Loucy (cell line): ENCODE measurements at regions not wholly inside any gene's neighbourhood (a gene's known extent, or its start where the extent isn't known, plus 50 kb on each side); places are given as distances from the start of the nearest gene placed in this dataset.
"Not testable (repeated sequence)": the region's sequence is repeated elsewhere in the genome, so short reads cannot be mapped to it uniquely, and the experiment has no call there.

Source experiments
- H2AFZ ChIP-seq: fragments of 200-600 bp; sonication (generic); 2 replicates; pipeline ENCODE4 v1.6.0; 2016; ENCODE audit warnings: antibody characterized with exemption, mild to moderate bottlenecking, low read length, moderate library complexity
- H3F3A ChIP-seq: fragments of 200-600 bp; 2 replicates; pipeline ENCODE4 v1.6.0; 2016; ENCODE audit warnings: antibody characterized with exemption, low read depth, mild to moderate bottlenecking
- H3K27me3 ChIP-seq: fragments of 200-600 bp; sonication (generic); 2 replicates; pipeline ENCODE4 v1.6.1; 2014; ENCODE audit warnings: low read length, mild to moderate bottlenecking; ENCODE audit not compliant: insufficient read depth, poor library complexity, severe bottlenecking
- H3K36me3 ChIP-seq: fragments of 200-600 bp; sonication (generic); 2 replicates; pipeline ENCODE4 v1.6.1; 2016; ENCODE audit warnings: low read length; ENCODE audit not compliant: insufficient read depth
- H3K4me1 ChIP-seq: fragments of 200-600 bp; sonication (generic); 2 replicates; pipeline ENCODE4 v1.5.1; 2014; ENCODE audit warnings: low read length, mild to moderate bottlenecking; ENCODE audit not compliant: insufficient read depth, poor library complexity, severe bottlenecking
- H3K4me2 ChIP-seq: fragments of 200-600 bp; sonication (generic); 2 replicates; pipeline ENCODE4 v1.6.0; 2014; ENCODE audit warnings: antibody characterized with exemption, low read length, low read depth, mild to moderate bottlenecking; ENCODE audit not compliant: poor library complexity, severe bottlenecking
- H3K4me3 ChIP-seq: fragments of 200-600 bp; sonication (generic); 2 replicates; pipeline ENCODE4 v1.5.1; 2014; ENCODE audit warnings: low read length, mild to moderate bottlenecking, mixed read lengths; ENCODE audit not compliant: poor library complexity, severe bottlenecking
- H3K79me2 ChIP-seq: fragments of 200-600 bp; sonication (generic); 2 replicates; pipeline ENCODE4 v1.6.1; 2014; ENCODE audit warnings: low read length; ENCODE audit not compliant: insufficient read depth
- H3K9ac ChIP-seq: fragments of 200-600 bp; sonication (generic); 2 replicates; pipeline ENCODE4 v1.6.0; 2014; ENCODE audit warnings: mild to moderate bottlenecking, low read depth, low read length, moderate library complexity; ENCODE audit not compliant: poor library complexity, severe bottlenecking
- H3K9me2 ChIP-seq: fragments of 200-600 bp; sonication (generic); replicated peaks from 2 replicates; pipeline ENCODE4 v1.6.1; 2016; ENCODE audit warnings: low read depth, low read length, mixed read lengths
- H3K9me3 ChIP-seq: fragments of 200-600 bp; sonication (generic); 2 replicates; pipeline ENCODE4 v1.6.1; 2014; ENCODE audit warnings: mild to moderate bottlenecking, antibody characterized with exemption, low read length, low read depth; ENCODE audit not compliant: insufficient read depth
- H4K20me1 ChIP-seq: fragments of 200-600 bp; sonication (generic); 2 replicates; pipeline ENCODE4 v1.6.0; 2014; ENCODE audit warnings: antibody characterized with exemption, low read length, mild to moderate bottlenecking; ENCODE audit not compliant: insufficient read depth, poor library complexity, severe bottlenecking
- EZH2phosphoT487 ChIP-seq: fragments of 200-600 bp; IDR thresholded peaks from 2 replicates; pipeline ENCODE4 v1.6.1; 2018; ENCODE audit warnings: antibody characterized with exemption, mild to moderate bottlenecking, moderate library complexity, borderline replicate concordance
- TF ChIP-seq, protein P1 (sequence below): fragments of 200-600 bp; sonication (generic); conservative IDR thresholded peaks from 2 replicates; pipeline ENCODE4 v1.5.1; 2014; ENCODE audit warnings: mild to moderate bottlenecking, antibody characterized with exemption, low read length

DNA sequence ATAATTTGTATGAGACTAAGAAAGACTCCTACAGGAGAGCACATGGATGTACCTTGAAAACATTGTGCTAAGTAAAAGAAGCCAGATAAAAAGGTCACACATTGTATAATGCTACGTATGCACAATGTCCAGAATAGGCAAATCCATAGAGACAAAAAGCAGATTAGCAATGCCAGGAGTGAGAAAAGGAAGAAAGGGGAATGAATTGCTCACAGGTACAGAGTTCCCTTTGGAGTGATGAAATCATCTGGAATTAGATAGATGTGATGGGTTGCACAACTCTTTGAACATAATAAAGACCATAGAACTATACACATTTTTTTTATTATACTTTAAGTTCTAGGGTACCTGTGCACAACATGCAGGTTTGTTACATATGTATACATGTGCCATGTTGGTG, 1218.9 kb upstream of the TMEM132C start:
- H3K9ac ChIP-seq, result no peak overlapping the region
- H3K9me3 ChIP-seq, result no peaks in the 10 kb centered on the region
- no peaks in the 10 kb centered on the region for H3K79me2 ChIP-seq
- H3K4me1 ChIP-seq, result no peaks in the 10 kb centered on the region
- H3F3A ChIP-seq, result no peaks in the 10 kb centered on the region
- no peaks in the 10 kb centered on the region for H3K9me2 ChIP-seq
- H3K4me2 ChIP-seq, result no peak overlapping the region
- H4K20me1 ChIP-seq, result no peaks in the 10 kb centered on the region
- TF ChIP-seq, protein P1, sequence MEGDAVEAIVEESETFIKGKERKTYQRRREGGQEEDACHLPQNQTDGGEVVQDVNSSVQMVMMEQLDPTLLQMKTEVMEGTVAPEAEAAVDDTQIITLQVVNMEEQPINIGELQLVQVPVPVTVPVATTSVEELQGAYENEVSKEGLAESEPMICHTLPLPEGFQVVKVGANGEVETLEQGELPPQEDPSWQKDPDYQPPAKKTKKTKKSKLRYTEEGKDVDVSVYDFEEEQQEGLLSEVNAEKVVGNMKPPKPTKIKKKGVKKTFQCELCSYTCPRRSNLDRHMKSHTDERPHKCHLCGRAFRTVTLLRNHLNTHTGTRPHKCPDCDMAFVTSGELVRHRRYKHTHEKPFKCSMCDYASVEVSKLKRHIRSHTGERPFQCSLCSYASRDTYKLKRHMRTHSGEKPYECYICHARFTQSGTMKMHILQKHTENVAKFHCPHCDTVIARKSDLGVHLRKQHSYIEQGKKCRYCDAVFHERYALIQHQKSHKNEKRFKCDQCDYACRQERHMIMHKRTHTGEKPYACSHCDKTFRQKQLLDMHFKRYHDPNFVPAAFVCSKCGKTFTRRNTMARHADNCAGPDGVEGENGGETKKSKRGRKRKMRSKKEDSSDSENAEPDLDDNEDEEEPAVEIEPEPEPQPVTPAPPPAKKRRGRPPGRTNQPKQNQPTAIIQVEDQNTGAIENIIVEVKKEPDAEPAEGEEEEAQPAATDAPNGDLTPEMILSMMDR, result no peak
- TF ChIP-seq EZH2phosphoT487, result no peak
- no peak overlapping the region for H3K4me3 ChIP-seq
- H3K36me3 ChIP-seq, result no peaks in the 10 kb centered on the region
- no peak overlapping the region for H2AFZ ChIP-seq
- no peaks in the 10 kb centered on the region for H3K27me3 ChIP-seq

DNA sequence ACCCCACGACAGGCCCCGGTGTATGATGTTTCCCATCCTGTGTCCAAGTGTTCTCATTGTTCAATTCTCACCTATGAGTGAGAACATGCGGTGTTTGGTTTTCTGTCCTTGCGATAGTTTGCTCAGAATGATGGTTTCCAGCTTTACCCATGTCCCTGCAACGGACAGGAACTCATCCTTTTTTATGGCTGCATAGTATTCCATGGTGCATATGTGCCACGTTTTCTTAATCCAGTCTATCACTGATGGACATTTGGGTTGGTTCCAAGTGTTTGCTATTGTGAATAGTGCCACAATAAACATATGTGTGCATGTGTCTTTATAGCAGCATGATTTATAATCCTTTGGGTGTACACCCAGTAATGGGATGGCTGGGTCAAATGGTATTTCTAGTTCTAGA, 1218.4 kb upstream of the TMEM132C start:
- not testable (repeated sequence) for H3F3A ChIP-seq, H4K20me1 ChIP-seq, H3K79me2 ChIP-seq, H3K27me3 ChIP-seq, H3K9me3 ChIP-seq, H3K4me1 ChIP-seq, H3K4me2 ChIP-seq, H3K9ac ChIP-seq, H2AFZ ChIP-seq, H3K9me2 ChIP-seq, H3K36me3 ChIP-seq, H3K4me3 ChIP-seq

DNA sequence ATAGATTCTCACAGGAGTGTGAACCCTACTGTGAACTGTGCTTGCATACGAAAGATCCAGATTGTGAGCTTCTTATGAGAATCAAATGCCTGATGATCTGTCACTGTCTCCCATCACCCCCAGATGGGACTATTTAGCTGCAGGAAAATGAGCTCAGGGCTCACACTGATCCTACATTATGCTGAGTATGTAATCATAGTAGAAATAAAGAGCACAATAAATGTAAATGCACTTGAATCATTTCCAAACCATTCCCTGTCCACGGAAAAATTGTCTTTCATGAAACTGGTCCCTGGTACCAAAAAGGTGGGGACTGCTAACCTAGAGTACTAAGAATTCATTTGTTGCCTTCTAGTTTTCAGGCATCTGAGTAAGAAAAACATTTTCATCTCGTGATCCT, 1215.8 kb upstream of the TMEM132C start:
- no peak overlapping the region for H2AFZ ChIP-seq
- H3K4me3 ChIP-seq, result no peak overlapping the region
- H3K9me2 ChIP-seq, result no peaks in the 10 kb centered on the region
- no peaks in the 10 kb centered on the region for H3K79me2 ChIP-seq
- no peaks in the 10 kb centered on the region for H3F3A ChIP-seq
- no peak overlapping the region for H3K4me2 ChIP-seq
- no peaks in the 10 kb centered on the region for H3K4me1 ChIP-seq
- H3K36me3 ChIP-seq, result no peaks in the 10 kb centered on the region
- H3K9me3 ChIP-seq, result no peaks in the 10 kb centered on the region
- no peaks in the 10 kb centered on the region for H3K27me3 ChIP-seq
- TF ChIP-seq EZH2phosphoT487, result no peak
- TF ChIP-seq, protein P1, result no peak
- no peak overlapping the region for H3K9ac ChIP-seq
- no peaks in the 10 kb centered on the region for H4K20me1 ChIP-seq

DNA sequence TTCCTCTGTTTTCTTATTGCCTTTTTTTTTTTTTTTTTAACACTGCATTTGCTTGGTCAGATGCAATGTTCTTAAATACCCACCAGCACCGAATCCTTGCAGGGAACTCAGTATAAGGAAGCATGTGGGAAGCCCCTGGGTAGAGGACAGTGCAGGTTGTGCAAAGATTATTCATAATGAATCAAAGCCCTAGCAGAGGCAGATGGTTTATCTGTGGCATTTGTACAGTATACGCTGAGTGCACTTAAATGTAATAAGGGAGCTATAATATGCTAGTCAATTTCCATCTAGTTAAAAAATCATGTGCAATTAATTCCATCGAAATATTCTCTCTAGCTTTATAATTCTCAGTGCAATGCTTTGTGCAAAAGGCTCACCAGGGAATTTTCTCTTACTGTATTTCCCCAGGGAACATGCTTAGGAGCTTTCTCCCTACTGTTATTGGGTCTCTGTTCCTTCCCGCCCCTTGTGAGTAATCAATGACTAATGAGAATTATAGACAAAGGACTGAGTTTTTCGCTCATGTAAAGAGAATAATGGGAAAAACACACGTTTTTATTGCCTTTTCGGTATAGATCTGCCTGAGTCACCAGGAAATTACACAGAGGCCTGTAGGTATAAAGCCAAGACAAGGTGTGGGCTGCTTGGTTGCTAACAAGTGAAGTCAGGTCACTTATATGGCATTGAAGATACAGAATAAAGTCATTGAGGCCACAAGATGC, 1214.3 kb upstream of the TMEM132C start:
- Histone ChIP-seq H3K79me2 (no peaks in the 10 kb centered on the region), H3K4me1 (no peaks in the 10 kb centered on the region), H3K4me2 (no peak overlapping the region), H3K9me2 (no peaks in the 10 kb centered on the region), H3K9ac (no peak overlapping the region), H4K20me1 (no peaks in the 10 kb centered on the region), H3K4me3 (no peak overlapping the region), H3F3A (no peaks in the 10 kb centered on the region), H2AFZ (no peak overlapping the region), H3K36me3 (no peaks in the 10 kb centered on the region), H3K27me3 (no peaks in the 10 kb centered on the region), H3K9me3 (no peaks in the 10 kb centered on the region)
- TF ChIP-seq, protein P1, result no peak
- TF ChIP-seq EZH2phosphoT487, result no peak
